ENCODE measurements at regions not wholly inside any gene's neighbourhood (a gene's known extent, or its start where the extent isn't known, plus 50 kb on each side); places are given as distances from the start of the nearest gene placed in this dataset.

- no peak for DNase-seq (ENCODE audit: low read depth, low spot score)
- ATAC-seq = no peak
- Histone ChIP-seq H3K27me3 (ENCODE audit: control insufficient read depth, insufficient read depth, low read length) (no peaks in the 10 kb centered on the region; the same call in 1 of the 2 replicates), H3K4me1 (ENCODE audit: control insufficient read depth, insufficient read depth, low read length) (no peaks in the 10 kb centered on the region), H3K9me3 (ENCODE audit: control insufficient read depth, insufficient read depth, low read depth, low read length) (no peaks in the 10 kb centered on the region), H3K27ac (ENCODE audit: low read length) (no peak overlapping the region), H3K4me3 (ENCODE audit: low read depth in 2 of 2, low read length in 2 of 2) (no peak overlapping the region), H3K36me3 (ENCODE audit: control insufficient read depth, insufficient read depth, low read length) (no peaks in the 10 kb centered on the region)
- BruUV-seq (replicated peaks) = no TSS peak
- in situ Hi-C loops (cut with HindIII; ENCODE audit: low pct_unique_long_range_greater_than_20kb, low sequenced_read_pairs) (no loop called here), intact Hi-C loops (cut with micrococcal nuclease; ENCODE audit: unreplicated experiment) (no loop called here)
- TF ChIP-seq, protein P1, sequence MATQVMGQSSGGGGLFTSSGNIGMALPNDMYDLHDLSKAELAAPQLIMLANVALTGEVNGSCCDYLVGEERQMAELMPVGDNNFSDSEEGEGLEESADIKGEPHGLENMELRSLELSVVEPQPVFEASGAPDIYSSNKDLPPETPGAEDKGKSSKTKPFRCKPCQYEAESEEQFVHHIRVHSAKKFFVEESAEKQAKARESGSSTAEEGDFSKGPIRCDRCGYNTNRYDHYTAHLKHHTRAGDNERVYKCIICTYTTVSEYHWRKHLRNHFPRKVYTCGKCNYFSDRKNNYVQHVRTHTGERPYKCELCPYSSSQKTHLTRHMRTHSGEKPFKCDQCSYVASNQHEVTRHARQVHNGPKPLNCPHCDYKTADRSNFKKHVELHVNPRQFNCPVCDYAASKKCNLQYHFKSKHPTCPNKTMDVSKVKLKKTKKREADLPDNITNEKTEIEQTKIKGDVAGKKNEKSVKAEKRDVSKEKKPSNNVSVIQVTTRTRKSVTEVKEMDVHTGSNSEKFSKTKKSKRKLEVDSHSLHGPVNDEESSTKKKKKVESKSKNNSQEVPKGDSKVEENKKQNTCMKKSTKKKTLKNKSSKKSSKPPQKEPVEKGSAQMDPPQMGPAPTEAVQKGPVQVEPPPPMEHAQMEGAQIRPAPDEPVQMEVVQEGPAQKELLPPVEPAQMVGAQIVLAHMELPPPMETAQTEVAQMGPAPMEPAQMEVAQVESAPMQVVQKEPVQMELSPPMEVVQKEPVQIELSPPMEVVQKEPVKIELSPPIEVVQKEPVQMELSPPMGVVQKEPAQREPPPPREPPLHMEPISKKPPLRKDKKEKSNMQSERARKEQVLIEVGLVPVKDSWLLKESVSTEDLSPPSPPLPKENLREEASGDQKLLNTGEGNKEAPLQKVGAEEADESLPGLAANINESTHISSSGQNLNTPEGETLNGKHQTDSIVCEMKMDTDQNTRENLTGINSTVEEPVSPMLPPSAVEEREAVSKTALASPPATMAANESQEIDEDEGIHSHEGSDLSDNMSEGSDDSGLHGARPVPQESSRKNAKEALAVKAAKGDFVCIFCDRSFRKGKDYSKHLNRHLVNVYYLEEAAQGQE (IDR thresholded peaks at IDR 0.05; ENCODE audit: insufficient read depth in 1 of 2, low read depth in 2 of 2, low read length in 1 of 2) = no peak
- TF ChIP-seq SIN3A (IDR thresholded peaks at IDR 0.05; ENCODE audit: borderline replicate concordance, insufficient read depth, low read depth, low read length) = no peak
- TF ChIP-seq, protein P2, sequence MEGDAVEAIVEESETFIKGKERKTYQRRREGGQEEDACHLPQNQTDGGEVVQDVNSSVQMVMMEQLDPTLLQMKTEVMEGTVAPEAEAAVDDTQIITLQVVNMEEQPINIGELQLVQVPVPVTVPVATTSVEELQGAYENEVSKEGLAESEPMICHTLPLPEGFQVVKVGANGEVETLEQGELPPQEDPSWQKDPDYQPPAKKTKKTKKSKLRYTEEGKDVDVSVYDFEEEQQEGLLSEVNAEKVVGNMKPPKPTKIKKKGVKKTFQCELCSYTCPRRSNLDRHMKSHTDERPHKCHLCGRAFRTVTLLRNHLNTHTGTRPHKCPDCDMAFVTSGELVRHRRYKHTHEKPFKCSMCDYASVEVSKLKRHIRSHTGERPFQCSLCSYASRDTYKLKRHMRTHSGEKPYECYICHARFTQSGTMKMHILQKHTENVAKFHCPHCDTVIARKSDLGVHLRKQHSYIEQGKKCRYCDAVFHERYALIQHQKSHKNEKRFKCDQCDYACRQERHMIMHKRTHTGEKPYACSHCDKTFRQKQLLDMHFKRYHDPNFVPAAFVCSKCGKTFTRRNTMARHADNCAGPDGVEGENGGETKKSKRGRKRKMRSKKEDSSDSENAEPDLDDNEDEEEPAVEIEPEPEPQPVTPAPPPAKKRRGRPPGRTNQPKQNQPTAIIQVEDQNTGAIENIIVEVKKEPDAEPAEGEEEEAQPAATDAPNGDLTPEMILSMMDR (IDR thresholded peaks at IDR 0.05) = no peak
- no peak for TF ChIP-seq TCF7L2 (IDR thresholded peaks at IDR 0.05; ENCODE audit: low read depth, low read length)
- no peak for TF ChIP-seq POLR2AphosphoS5 (IDR thresholded peaks at IDR 0.05; ENCODE audit: low read depth, low read length)
- POLR2A ChIA-PET = interaction anchor here (1.0 kb wide), 2 partner anchors 13 to 22 kb away, joined by 3 read pairs; no protein-coding TSS in a partner anchor
- CTCF ChIA-PET = interaction anchor here (0.7 to 1.0 kb wide), 2 partner anchors 22 to 250 kb away, joined by 4 to 5 read pairs; no protein-coding TSS in a partner anchor
These were observed 76.6 kb upstream of the BZW1 start for GRCh38 chr2:200735061-200735460.

- Histone ChIP-seq H3K4me3 (ENCODE audit: low read depth in 2 of 2, low read length in 2 of 2) (no peak overlapping the region), H3K4me1 (ENCODE audit: control insufficient read depth, insufficient read depth, low read length) (no peaks in the 10 kb centered on the region), H3K27ac (ENCODE audit: low read length) (no peak overlapping the region), H3K36me3 (ENCODE audit: control insufficient read depth, insufficient read depth, low read length) (no peaks in the 10 kb centered on the region), H3K9me3 (ENCODE audit: control insufficient read depth, insufficient read depth, low read depth, low read length) (no peaks in the 10 kb centered on the region), H3K27me3 (ENCODE audit: control insufficient read depth, insufficient read depth, low read length) (no peaks in the 10 kb centered on the region)
- no TSS peak for BruUV-seq (replicated peaks)
- ChIA-PET POLR2A (no interaction called here), CTCF (interaction anchor here (0.8 kb wide), 1 partner anchor 17 kb away, joined by 3 read pairs; no protein-coding TSS in a partner anchor)
- DNase-seq (ENCODE audit: low read depth, low spot score) (no peak), ATAC-seq (no peak)
- TF ChIP-seq, protein P2 (IDR thresholded peaks at IDR 0.05) = no peak
- TF ChIP-seq, protein P1 (IDR thresholded peaks at IDR 0.05; ENCODE audit: insufficient read depth in 1 of 2, low read depth in 2 of 2, low read length in 1 of 2) = no peak
- TF ChIP-seq POLR2AphosphoS5 (IDR thresholded peaks at IDR 0.05; ENCODE audit: low read depth, low read length) (no peak), SIN3A (IDR thresholded peaks at IDR 0.05; ENCODE audit: borderline replicate concordance, insufficient read depth, low read depth, low read length) (no peak), TCF7L2 (IDR thresholded peaks at IDR 0.05; ENCODE audit: low read depth, low read length) (no peak)
- in situ Hi-C loops (cut with HindIII; ENCODE audit: low pct_unique_long_range_greater_than_20kb, low sequenced_read_pairs) (no loop called here), intact Hi-C loops (cut with micrococcal nuclease; ENCODE audit: unreplicated experiment) (no loop called here)
These were observed 75.0 kb upstream of the BZW1 start for GRCh38 chr2:200736646-200737274.

All from Panc1 (cell line).